ENCODE measurements at regions not wholly inside any gene's neighbourhood (a gene's known extent, or its start where the extent isn't known, plus 50 kb on each side); places are given as distances from the start of the nearest gene placed in this dataset.
A peak's percentile ranks its signal among the peaks of the same experiment; 100 is the strongest.

DNA sequence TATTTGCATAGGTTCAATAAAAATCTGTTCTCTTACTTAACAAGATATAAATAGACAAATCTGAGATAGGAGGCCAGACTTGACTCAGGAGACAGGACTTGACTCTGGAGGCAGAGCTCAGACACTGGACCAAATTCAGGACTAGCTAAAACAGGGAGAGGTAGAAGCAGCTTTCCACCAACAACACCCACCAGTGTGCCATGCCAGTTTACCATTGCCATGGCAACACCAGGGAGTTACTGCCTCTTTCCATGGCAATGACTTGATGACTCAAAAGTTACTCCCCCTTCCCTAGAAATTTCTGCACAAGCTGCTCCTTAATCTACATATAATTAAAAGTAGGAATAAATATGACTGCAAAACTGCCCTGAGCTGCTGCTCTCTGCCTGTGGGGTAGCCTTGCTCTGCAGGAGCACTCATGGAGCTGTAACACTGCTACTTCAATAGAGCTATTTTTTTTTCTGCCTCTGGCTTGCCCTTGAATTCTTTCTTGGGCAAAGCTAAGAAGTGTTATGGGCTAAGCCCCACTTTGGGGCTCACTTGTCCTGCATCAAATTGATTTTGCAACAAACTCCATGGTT, 473.0 kb downstream of the PLK2 start:
- Histone ChIP-seq H2AFZ (ENCODE audit: low read depth, low read length) (no peak overlapping the region), H3K79me2 (ENCODE audit: insufficient read depth, low read length) (no peaks in the 10 kb centered on the region), H3K27ac (ENCODE audit: low read depth, low read length) (no peak overlapping the region), H3K9me3 (ENCODE audit: insufficient read depth, low read depth, low read length) (no peaks in the 10 kb centered on the region), H3K36me3 (ENCODE audit: insufficient read depth, low read length) (no peaks in the 10 kb centered on the region), H3K4me1 (ENCODE audit: insufficient read depth, low read length) (no peaks in the 10 kb centered on the region), H3K4me2 (ENCODE audit: low read length) (no peak overlapping the region), H3K9ac (ENCODE audit: low read length) (no peak overlapping the region), H3K4me3 (ENCODE audit: insufficient read depth, low read depth, low read length) (no peak overlapping the region), H3K27me3 (ENCODE audit: insufficient read depth, low read length) (no peaks in the 10 kb centered on the region), H4K20me1 (ENCODE audit: insufficient read depth, low read length) (no peaks in the 10 kb centered on the region)
- no peaks in the 10 kb centered on the region for H3K36me3 Mint-ChIP-seq (ENCODE audit: low read depth, unreplicated experiment)
- no peaks in the 10 kb centered on the region for H3K9me3 Mint-ChIP-seq (ENCODE audit: unreplicated experiment)
- no peak overlapping the region for H3K4me3 Mint-ChIP-seq (ENCODE audit: unreplicated experiment)
- H3K4me1 Mint-ChIP-seq (ENCODE audit: low read depth, unreplicated experiment): peaks cover 13% of the 10 kb centered on the region
- FAIRE-seq (no peak), DNase-seq (ENCODE audit: low read depth) (peak; percentile 65)
- H3K27ac Mint-ChIP-seq (ENCODE audit: unreplicated experiment): peak overlapping the region; percentile 64
- TF ChIP-seq EZH2 (IDR thresholded peaks at IDR 0.05; ENCODE audit: insufficient read depth, low read length) (no peak), CTCF (IDR thresholded peaks at IDR 0.05; ENCODE audit: insufficient read depth, low read depth, low read length) (no peak)
- H3K27me3 Mint-ChIP-seq (ENCODE audit: low read depth, unreplicated experiment): no peaks in the 10 kb centered on the region

DNA sequence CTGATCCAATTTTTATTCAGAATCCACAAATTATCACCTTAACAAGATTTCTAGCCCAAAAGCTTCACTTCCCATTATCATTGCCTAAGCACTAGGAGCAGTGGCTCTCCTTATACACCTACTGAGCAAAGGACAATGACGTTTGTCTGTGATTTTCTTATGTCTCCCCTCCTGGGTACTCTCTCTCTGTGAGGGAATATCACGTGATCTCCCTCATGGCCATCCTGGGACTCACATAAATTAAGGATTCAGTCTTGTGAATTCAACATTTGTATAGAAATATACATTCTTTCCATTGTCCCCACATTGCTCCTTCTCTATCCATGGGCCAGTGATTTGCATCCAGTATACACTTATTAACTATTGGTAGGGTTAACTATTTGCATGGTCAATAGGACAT, 476.5 kb downstream of the PLK2 start:
- H2AFZ ChIP-seq (ENCODE audit: low read depth, low read length): no peak overlapping the region
- no peak overlapping the region for H3K27ac Mint-ChIP-seq (ENCODE audit: unreplicated experiment)
- FAIRE-seq: no peak

More for the DNA sequence above, 476.5 kb downstream of the PLK2 start:
- TF ChIP-seq EZH2 (IDR thresholded peaks at IDR 0.05; ENCODE audit: insufficient read depth, low read length) (no peak), CTCF (IDR thresholded peaks at IDR 0.05; ENCODE audit: insufficient read depth, low read depth, low read length) (no peak)
- Histone ChIP-seq H3K4me3 (ENCODE audit: insufficient read depth, low read depth, low read length) (no peak overlapping the region), H3K79me2 (ENCODE audit: insufficient read depth, low read length) (no peaks in the 10 kb centered on the region), H3K9ac (ENCODE audit: low read length) (no peak overlapping the region), H3K4me1 (ENCODE audit: insufficient read depth, low read length) (no peaks in the 10 kb centered on the region), H3K9me3 (ENCODE audit: insufficient read depth, low read depth, low read length) (no peaks in the 10 kb centered on the region), H3K36me3 (ENCODE audit: insufficient read depth, low read length) (no peaks in the 10 kb centered on the region), H4K20me1 (ENCODE audit: insufficient read depth, low read length) (no peaks in the 10 kb centered on the region), H3K27me3 (ENCODE audit: insufficient read depth, low read length) (no peaks in the 10 kb centered on the region), H3K27ac (ENCODE audit: low read depth, low read length) (no peak overlapping the region), H3K4me2 (ENCODE audit: low read length) (no peak overlapping the region)
- Mint-ChIP-seq H3K27me3 (ENCODE audit: low read depth, unreplicated experiment) (no peaks in the 10 kb centered on the region), H3K9me3 (ENCODE audit: unreplicated experiment) (no peaks in the 10 kb centered on the region), H3K36me3 (ENCODE audit: low read depth, unreplicated experiment) (no peaks in the 10 kb centered on the region), H3K4me3 (ENCODE audit: unreplicated experiment) (no peak overlapping the region), H3K4me1 (ENCODE audit: low read depth, unreplicated experiment) (peaks cover 5% of the 10 kb centered on the region)
- no peak for DNase-seq (ENCODE audit: low read depth)
